Activated CD4-positive, alpha-beta memory T cell treated with anti-CD3 and anti-CD28 coated beads for 36 hours (primary cell): ENCODE measurements at regions not wholly inside any gene's neighbourhood (a gene's known extent, or its start where the extent isn't known, plus 50 kb on each side); places are given as distances from the start of the nearest gene placed in this dataset.
A peak's percentile ranks its signal among the peaks of the same experiment; 100 is the strongest.

Experiments
- CTCF ChIA-PET: fragments of 350-600 bp; sonication (Branson Sonifier 250); formaldehyde crosslinking; loops from one replicate; lab custom pipeline; 2021; ENCODE audit warnings: antibody characterized with exemption, inconsistent platforms; lab: Charles Lee
- POLR2A ChIA-PET: fragments of 350-600 bp; sonication (Branson Sonifier 250); formaldehyde crosslinking; loops from one replicate; lab custom pipeline; 2021; ENCODE audit warnings: antibody characterized with exemption; lab: Charles Lee
- DNase-seq: peaks from one replicate; pipeline ENCODE4 v3.0.0-alpha.2; 2020
- H3K27ac Mint-ChIP-seq: one replicate; pipeline ENCODE4 v1.8.0; 2021; ENCODE audit warnings: mixed read lengths
- H3K27me3 Mint-ChIP-seq: one replicate; pipeline ENCODE4 v1.8.0; 2021; ENCODE audit warnings: mixed read lengths
- H3K36me3 Mint-ChIP-seq: one replicate; pipeline ENCODE4 v1.8.0; 2021; ENCODE audit warnings: mixed read lengths
- H3K4me1 Mint-ChIP-seq: one replicate; pipeline ENCODE4 v1.8.0; 2021; ENCODE audit warnings: low read depth, mixed read lengths
- H3K4me3 Mint-ChIP-seq: one replicate; pipeline ENCODE4 v1.8.0; 2021; ENCODE audit warnings: mild to moderate bottlenecking, mixed read lengths
- H3K9me3 Mint-ChIP-seq: one replicate; pipeline ENCODE4 v1.8.0; 2021; ENCODE audit warnings: mixed read lengths
- intact Hi-C: fragments of 100-400 bp; cut with micrococcal nuclease; formaldehyde crosslinking; loops from one replicate; pipeline ENCODE4 v1.15.1; 2023

- H3K4me3 Mint-ChIP-seq: no peak overlapping the region
- H3K4me1 Mint-ChIP-seq: no peaks in the 10 kb centered on the region
- CTCF ChIA-PET: no interaction called here
- no peaks in the 10 kb centered on the region for H3K36me3 Mint-ChIP-seq
- no peak overlapping the region for H3K27ac Mint-ChIP-seq
- peaks cover 6% of the 10 kb centered on the region for H3K27me3 Mint-ChIP-seq
- POLR2A ChIA-PET: no interaction called here
- intact Hi-C loops: no loop called here
- no peak for DNase-seq
- H3K9me3 Mint-ChIP-seq: no peaks in the 10 kb centered on the region
Observed at GRCh38 chr1:29695803-29696202, 459.5 kb downstream of the PTPRU start.

GRCh38 chr1:29695036-29695435 lies 458.7 kb downstream of the PTPRU start:
- Mint-ChIP-seq H3K4me3 (no peak overlapping the region), H3K4me1 (no peaks in the 10 kb centered on the region), H3K9me3 (no peaks in the 10 kb centered on the region), H3K36me3 (no peaks in the 10 kb centered on the region), H3K27me3 (peaks cover 13% of the 10 kb centered on the region), H3K27ac (no peak overlapping the region)
- ChIA-PET POLR2A (no interaction called here), CTCF (interaction anchor here (1.1 kb wide), 1 partner anchor 8 kb away, joined by 3 read pairs; no protein-coding TSS in a partner anchor)
- intact Hi-C loops: no loop called here
- DNase-seq: no peak

- peaks cover 18% of the 10 kb centered on the region for H3K27me3 Mint-ChIP-seq
Observed at GRCh38 chr1:29691499-29691898, 455.2 kb downstream of the PTPRU start.

GRCh38 chr1:29690156-29690555 lies 453.8 kb downstream of the PTPRU start:
- H3K4me3 Mint-ChIP-seq: no peak overlapping the region
- peaks cover 25% of the 10 kb centered on the region for H3K27me3 Mint-ChIP-seq
- CTCF ChIA-PET: interaction anchor here (0.6 to 1.7 kb wide), 2 partner anchors 20 to 425 kb away, joined by 3 to 5 read pairs; no protein-coding TSS in a partner anchor
- H3K4me1 Mint-ChIP-seq: peaks cover 15% of the 10 kb centered on the region
- no peak for DNase-seq
- no peaks in the 10 kb centered on the region for H3K9me3 Mint-ChIP-seq
- intact Hi-C loops: no loop called here
- no peak overlapping the region for H3K27ac Mint-ChIP-seq
- H3K36me3 Mint-ChIP-seq: no peaks in the 10 kb centered on the region
- POLR2A ChIA-PET: no interaction called here

More at GRCh38 chr1:29691499-29691898, 455.2 kb downstream of the PTPRU start:
- CTCF ChIA-PET: no interaction called here
- Mint-ChIP-seq H3K4me3 (no peak overlapping the region), H3K36me3 (no peaks in the 10 kb centered on the region), H3K27ac (no peak overlapping the region), H3K4me1 (peaks cover 15% of the 10 kb centered on the region), H3K9me3 (no peaks in the 10 kb centered on the region)
- POLR2A ChIA-PET: no interaction called here
- DNase-seq: no peak
- intact Hi-C loops: no loop called here

- H3K4me3 Mint-ChIP-seq: no peak overlapping the region
- peaks cover 25% of the 10 kb centered on the region for H3K27me3 Mint-ChIP-seq
- H3K36me3 Mint-ChIP-seq: no peaks in the 10 kb centered on the region
- CTCF ChIA-PET: interaction anchor here (0.6 to 1.7 kb wide), 4 partner anchors 8 to 425 kb away, joined by 3 to 5 read pairs (median 3); no protein-coding TSS in a partner anchor
- intact Hi-C loops: no loop called here
- H3K4me1 Mint-ChIP-seq: peaks cover 15% of the 10 kb centered on the region
- no peak overlapping the region for H3K27ac Mint-ChIP-seq
- H3K9me3 Mint-ChIP-seq: no peaks in the 10 kb centered on the region
- POLR2A ChIA-PET: interaction anchor here (0.6 kb wide), 1 partner anchor 17 kb away, joined by 3 read pairs; no protein-coding TSS in a partner anchor
- DNase-seq: no peak
Observed at GRCh38 chr1:29689372-29690030, 453.2 kb downstream of the PTPRU start.

- Mint-ChIP-seq H3K4me3 (no peak overlapping the region), H3K27ac (peak overlapping the region; percentile 28), H3K36me3 (no peaks in the 10 kb centered on the region), H3K4me1 (peaks cover 15% of the 10 kb centered on the region), H3K9me3 (no peaks in the 10 kb centered on the region), H3K27me3 (peaks cover 25% of the 10 kb centered on the region)
- ChIA-PET POLR2A (interaction anchor here (0.6 kb wide), 1 partner anchor 18 kb away, joined by 3 read pairs; no protein-coding TSS in a partner anchor), CTCF (interaction anchor here (0.6 to 1.7 kb wide), 5 partner anchors 9 to 544 kb away, joined by 3 to 9 read pairs (median 3); no protein-coding TSS in a partner anchor)
- intact Hi-C loops: loop anchor here (1.0 kb wide), 1 partner anchor 24 kb away; no protein-coding TSS in a partner anchor
- DNase-seq: peak; percentile 62
Observed at GRCh38 chr1:29688471-29689365, 452.4 kb downstream of the PTPRU start.

- H3K27me3 Mint-ChIP-seq: peaks cover 25% of the 10 kb centered on the region
- H3K27ac Mint-ChIP-seq: peak overlapping the region; percentile 28
- no peaks in the 10 kb centered on the region for H3K36me3 Mint-ChIP-seq
- H3K9me3 Mint-ChIP-seq: no peaks in the 10 kb centered on the region
- DNase-seq: no peak
- H3K4me3 Mint-ChIP-seq: no peak overlapping the region
- peaks cover 15% of the 10 kb centered on the region for H3K4me1 Mint-ChIP-seq
- ChIA-PET CTCF (interaction anchor here (0.7 to 1.5 kb wide), 4 partner anchors 9 to 837 kb away, joined by 3 to 9 read pairs (median 4); no protein-coding TSS in a partner anchor), POLR2A (interaction anchor here (0.7 kb wide), 1 partner anchor 52 kb away, joined by 3 read pairs; no protein-coding TSS in a partner anchor)
- intact Hi-C loops: loop anchor here (1.0 kb wide), 1 partner anchor 25 kb away; no protein-coding TSS in a partner anchor
Observed at GRCh38 chr1:29687601-29688244, 451.4 kb downstream of the PTPRU start.

GRCh38 chr1:29687166-29687565 lies 450.8 kb downstream of the PTPRU start:
- no peaks in the 10 kb centered on the region for H3K36me3 Mint-ChIP-seq

GRCh38 chr1:29686012-29686930 lies 449.9 kb downstream of the PTPRU start:
- intact Hi-C loops: no loop called here
- Mint-ChIP-seq H3K27ac (no peak overlapping the region), H3K27me3 (peaks cover 25% of the 10 kb centered on the region), H3K4me3 (no peak overlapping the region), H3K36me3 (no peaks in the 10 kb centered on the region), H3K9me3 (no peaks in the 10 kb centered on the region), H3K4me1 (peaks cover 15% of the 10 kb centered on the region)
- ChIA-PET POLR2A (no interaction called here), CTCF (interaction anchor here (0.8 kb wide), 1 partner anchor 17 kb away, joined by 3 read pairs; no protein-coding TSS in a partner anchor)
- DNase-seq: no peak

More at GRCh38 chr1:29687166-29687565, 450.8 kb downstream of the PTPRU start:
- DNase-seq: no peak
- Mint-ChIP-seq H3K4me3 (no peak overlapping the region), H3K9me3 (no peaks in the 10 kb centered on the region), H3K4me1 (peaks cover 15% of the 10 kb centered on the region), H3K27me3 (peaks cover 25% of the 10 kb centered on the region), H3K27ac (no peak overlapping the region)
- intact Hi-C loops: no loop called here
- CTCF ChIA-PET: interaction anchor here (0.7 to 1.5 kb wide), 2 partner anchors 16 to 837 kb away, joined by 5 to 9 read pairs; no protein-coding TSS in a partner anchor
- POLR2A ChIA-PET: interaction anchor here (0.7 kb wide), 1 partner anchor 52 kb away, joined by 3 read pairs; no protein-coding TSS in a partner anchor

- POLR2A ChIA-PET: no interaction called here
- DNase-seq: no peak
- Mint-ChIP-seq H3K27me3 (peaks cover 24% of the 10 kb centered on the region), H3K9me3 (no peaks in the 10 kb centered on the region), H3K36me3 (no peaks in the 10 kb centered on the region), H3K27ac (no peak overlapping the region), H3K4me3 (no peak overlapping the region), H3K4me1 (peaks cover 15% of the 10 kb centered on the region)
- intact Hi-C loops: no loop called here
- CTCF ChIA-PET: interaction anchor here (0.8 kb wide), 1 partner anchor 18 kb away, joined by 3 read pairs; no protein-coding TSS in a partner anchor
Observed at GRCh38 chr1:29685387-29685786, 449.1 kb downstream of the PTPRU start.
